A549 (cell line): ENCODE measurements at regions not wholly inside any gene's neighbourhood (a gene's known extent, or its start where the extent isn't known, plus 50 kb on each side); places are given as distances from the start of the nearest gene placed in this dataset.

ENCODE experiments used
- EHMT2 ChIP-seq: fragments of 200-600 bp; sonication (generic); IDR thresholded peaks from 2 replicates; pipeline ENCODE4 v1.6.1; 2016; ENCODE audit warnings: antibody characterized with exemption, low read depth, mild to moderate bottlenecking, moderate library complexity
- GATA3 ChIP-seq: IDR thresholded peaks from 2 replicates; pipeline ENCODE4 v1.6.1; 2012; ENCODE audit warnings: borderline replicate concordance
- JUN ChIP-seq, 2 experiments: fragments of >200 bp; sonication (Bioruptor Twin); formaldehyde crosslinking; IDR thresholded peaks; 2 replicates in 1 of 2; 3 replicates in 1 of 2; pipeline ENCODE4 v1.6.1; 2016 to 2017
- MAFK ChIP-seq: fragments of 450-650 bp; IDR thresholded peaks from 2 replicates; pipeline ENCODE4 v1.6.1; 2014; ENCODE audit not compliant: partially characterized antibody
- POLR2A ChIP-seq: IDR thresholded peaks from 2 replicates; pipeline ENCODE4 v1.6.1; 2012; ENCODE audit warnings: mild to moderate bottlenecking, low read length
- SMC3 ChIP-seq: fragments of >200 bp; sonication (Bioruptor Twin); formaldehyde crosslinking; IDR thresholded peaks from 3 replicates; pipeline ENCODE4 v1.6.1; 2018; ENCODE audit warnings: inconsistent platforms
- TF ChIP-seq, protein P1 (sequence below): fragments of 150-350 bp; IDR thresholded peaks from 2 replicates; pipeline ENCODE4 v1.6.1; 2014; ENCODE audit warnings: low read depth, mild to moderate bottlenecking, low read length
- TF ChIP-seq, protein P2 (sequence below): fragments of >200 bp; sonication (Bioruptor Twin); formaldehyde crosslinking; IDR thresholded peaks from 3 replicates; pipeline ENCODE4 v1.5.1; 2016
- TF ChIP-seq, protein P3 (sequence below): fragments of 250-450 bp; sonication (Bioruptor Pico); IDR thresholded peaks from 2 replicates; pipeline ENCODE4 v1.5.0; 2021; ENCODE audit warnings: mild to moderate bottlenecking, moderate library complexity, borderline replicate concordance

DNA sequence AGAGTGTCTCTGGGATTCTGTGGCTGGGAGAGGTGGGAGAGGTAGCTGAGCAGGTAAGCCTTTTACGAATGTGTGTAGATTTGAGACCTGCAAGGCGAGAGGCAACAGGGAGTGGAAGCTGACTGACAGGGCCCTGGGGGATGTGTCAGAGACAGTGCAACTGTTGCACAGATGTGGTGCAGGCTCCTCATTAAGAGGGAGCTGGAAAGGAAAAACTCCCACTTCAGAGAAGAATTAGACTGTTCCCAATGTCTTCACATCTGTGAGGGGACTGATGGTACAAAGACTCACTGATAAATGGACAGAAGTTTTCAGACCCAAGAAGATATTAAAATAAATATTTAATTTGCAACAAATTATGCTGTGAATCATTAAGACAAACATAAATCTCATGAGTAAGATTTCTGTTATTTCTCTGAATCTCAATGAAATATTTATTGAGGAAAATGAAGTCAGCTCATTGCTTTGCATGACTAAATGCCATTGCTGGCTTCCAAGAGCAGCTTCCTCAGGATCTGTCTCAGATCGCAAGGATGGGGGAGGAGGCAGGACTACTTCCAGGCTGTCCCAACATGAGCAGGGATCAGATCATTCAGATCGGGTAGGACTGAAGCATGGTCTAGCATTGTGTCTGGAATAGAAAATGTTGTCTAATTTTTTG lies 127.3 kb upstream of the ROPN1 start:
- TF ChIP-seq, protein P1, sequence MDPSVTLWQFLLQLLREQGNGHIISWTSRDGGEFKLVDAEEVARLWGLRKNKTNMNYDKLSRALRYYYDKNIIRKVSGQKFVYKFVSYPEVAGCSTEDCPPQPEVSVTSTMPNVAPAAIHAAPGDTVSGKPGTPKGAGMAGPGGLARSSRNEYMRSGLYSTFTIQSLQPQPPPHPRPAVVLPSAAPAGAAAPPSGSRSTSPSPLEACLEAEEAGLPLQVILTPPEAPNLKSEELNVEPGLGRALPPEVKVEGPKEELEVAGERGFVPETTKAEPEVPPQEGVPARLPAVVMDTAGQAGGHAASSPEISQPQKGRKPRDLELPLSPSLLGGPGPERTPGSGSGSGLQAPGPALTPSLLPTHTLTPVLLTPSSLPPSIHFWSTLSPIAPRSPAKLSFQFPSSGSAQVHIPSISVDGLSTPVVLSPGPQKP = no peak
- TF ChIP-seq, protein P2, sequence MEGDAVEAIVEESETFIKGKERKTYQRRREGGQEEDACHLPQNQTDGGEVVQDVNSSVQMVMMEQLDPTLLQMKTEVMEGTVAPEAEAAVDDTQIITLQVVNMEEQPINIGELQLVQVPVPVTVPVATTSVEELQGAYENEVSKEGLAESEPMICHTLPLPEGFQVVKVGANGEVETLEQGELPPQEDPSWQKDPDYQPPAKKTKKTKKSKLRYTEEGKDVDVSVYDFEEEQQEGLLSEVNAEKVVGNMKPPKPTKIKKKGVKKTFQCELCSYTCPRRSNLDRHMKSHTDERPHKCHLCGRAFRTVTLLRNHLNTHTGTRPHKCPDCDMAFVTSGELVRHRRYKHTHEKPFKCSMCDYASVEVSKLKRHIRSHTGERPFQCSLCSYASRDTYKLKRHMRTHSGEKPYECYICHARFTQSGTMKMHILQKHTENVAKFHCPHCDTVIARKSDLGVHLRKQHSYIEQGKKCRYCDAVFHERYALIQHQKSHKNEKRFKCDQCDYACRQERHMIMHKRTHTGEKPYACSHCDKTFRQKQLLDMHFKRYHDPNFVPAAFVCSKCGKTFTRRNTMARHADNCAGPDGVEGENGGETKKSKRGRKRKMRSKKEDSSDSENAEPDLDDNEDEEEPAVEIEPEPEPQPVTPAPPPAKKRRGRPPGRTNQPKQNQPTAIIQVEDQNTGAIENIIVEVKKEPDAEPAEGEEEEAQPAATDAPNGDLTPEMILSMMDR = no peak
- TF ChIP-seq GATA3 (no peak), SMC3 (no peak), MAFK (no peak), JUN (IDR thresholded peaks at IDR 0.05) (no peak), POLR2A (no peak), EHMT2 (no peak)
- TF ChIP-seq, protein P3, sequence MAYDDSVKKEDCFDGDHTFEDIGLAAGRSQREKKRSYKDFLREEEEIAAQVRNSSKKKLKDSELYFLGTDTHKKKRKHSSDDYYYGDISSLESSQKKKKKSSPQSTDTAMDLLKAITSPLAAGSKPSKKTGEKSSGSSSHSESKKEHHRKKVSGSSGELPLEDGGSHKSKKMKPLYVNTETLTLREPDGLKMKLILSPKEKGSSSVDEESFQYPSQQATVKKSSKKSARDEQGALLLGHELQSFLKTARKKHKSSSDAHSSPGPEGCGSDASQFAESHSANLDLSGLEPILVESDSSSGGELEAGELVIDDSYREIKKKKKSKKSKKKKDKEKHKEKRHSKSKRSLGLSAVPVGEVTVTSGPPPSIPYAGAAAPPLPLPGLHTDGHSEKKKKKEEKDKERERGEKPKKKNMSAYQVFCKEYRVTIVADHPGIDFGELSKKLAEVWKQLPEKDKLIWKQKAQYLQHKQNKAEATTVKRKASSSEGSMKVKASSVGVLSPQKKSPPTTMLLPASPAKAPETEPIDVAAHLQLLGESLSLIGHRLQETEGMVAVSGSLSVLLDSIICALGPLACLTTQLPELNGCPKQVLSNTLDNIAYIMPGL (CRISPR knock-in tag) = no peak
